Non-pigmented ciliary epithelial cell (primary cell): ENCODE measurements at regions not wholly inside any gene's neighbourhood (a gene's known extent, or its start where the extent isn't known, plus 50 kb on each side); places are given as distances from the start of the nearest gene placed in this dataset.

Experiments used
- DNase-seq: peaks from one replicate; pipeline ENCODE4 v3.0.0-alpha.2; 2010; ENCODE audit warnings: low read depth

DNA sequence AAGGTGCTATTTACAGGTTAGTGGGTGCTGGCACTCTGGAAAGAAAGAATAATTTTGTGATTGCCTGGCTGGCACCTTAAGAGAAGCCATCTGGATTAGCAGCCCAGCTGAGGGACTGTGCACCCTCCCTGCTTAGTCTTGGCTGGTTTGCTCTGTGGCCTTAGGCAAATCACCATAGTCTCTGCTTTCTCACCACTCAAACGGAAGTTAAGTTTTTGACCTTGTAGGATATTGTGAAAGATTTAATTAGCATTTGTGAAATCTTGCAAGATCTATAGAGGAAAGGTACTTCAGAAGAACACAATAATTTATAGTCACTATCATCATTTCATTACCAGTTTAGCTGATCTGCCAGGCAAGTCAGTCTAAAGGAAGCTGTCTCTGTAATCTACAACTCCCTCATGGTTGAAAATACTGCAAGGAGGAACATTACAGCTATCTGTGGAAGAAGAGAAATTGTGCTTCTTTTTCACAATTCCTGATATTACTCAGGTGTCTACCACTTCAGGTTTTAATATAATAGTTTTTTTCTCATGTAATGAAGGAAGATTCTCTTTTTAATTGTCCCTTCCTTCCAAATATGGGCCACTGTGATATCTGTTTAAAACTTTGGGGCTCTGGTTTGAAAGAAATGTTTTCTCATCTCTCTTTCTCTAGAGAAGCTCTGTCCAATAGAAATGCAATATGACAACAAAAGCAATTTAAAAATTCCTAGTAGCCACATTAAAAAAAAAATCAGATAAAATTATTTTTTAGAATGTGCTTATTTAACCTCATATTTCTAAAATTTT lies 219.6 kb downstream of the PTEN start:
- DNase-seq, result no peak

- no peak for DNase-seq
Observed at GRCh38 chr10:88083597-88083989, 220.2 kb downstream of the PTEN start.

- DNase-seq, result no peak
Observed at GRCh38 chr10:88086187-88086960, 222.9 kb downstream of the PTEN start.

DNA sequence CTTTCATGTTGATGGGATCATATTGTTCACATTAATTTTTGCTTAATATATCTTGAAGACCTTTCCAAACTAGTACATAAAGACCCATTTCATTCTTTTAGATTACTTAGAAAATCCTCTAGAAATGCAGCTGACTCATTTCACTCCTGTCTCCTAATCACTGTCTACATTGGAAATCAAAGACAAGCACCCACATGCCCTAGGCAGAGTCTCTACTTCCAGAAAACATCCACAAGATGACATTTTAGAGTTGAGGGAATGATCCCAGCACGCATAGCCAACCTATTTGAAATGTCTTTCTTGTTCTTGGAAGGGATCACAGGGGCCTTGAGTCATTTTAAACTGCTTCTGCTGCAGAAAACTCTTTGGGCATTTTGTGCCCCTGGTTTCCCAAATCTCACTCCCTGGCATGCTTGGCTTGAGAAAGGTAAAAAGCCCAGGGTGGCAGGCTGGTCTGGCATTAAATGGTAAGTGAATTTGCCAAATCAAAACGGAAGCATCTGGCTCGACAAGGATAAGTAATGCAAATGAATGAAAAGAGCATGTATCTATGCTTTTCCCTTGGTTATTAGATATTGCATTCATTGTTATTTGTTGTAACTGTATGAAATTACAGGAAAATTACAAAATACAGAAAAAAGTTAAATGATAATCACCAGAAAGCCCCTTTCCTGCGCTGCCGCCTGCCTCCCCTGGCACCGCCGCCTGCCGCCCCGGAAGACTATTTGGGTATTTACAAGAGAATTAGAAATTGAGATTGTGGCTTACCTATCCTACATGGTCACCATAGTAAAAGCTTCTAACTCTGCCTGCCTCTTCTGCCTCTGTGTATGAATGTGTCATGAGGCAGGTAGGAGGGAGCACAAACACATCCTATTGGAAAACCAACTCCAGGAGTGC lies 225.3 kb downstream of the PTEN start:
- no peak for DNase-seq

- no peak for DNase-seq
Observed at GRCh38 chr10:88089498-88089897, 226.1 kb downstream of the PTEN start.

GRCh38 chr10:88090568-88091214 lies 227.3 kb downstream of the PTEN start:
- DNase-seq, result no peak

GRCh38 chr10:88091490-88092061 lies 228.2 kb downstream of the PTEN start:
- DNase-seq, result no peak

GRCh38 chr10:88092265-88092664 lies 228.8 kb downstream of the PTEN start:
- no peak for DNase-seq

GRCh38 chr10:88092973-88093372 lies 229.5 kb downstream of the PTEN start:
- no peak for DNase-seq

GRCh38 chr10:88094795-88095194 lies 231.4 kb downstream of the PTEN start:
- DNase-seq, result no peak

GRCh38 chr10:88095223-88095721 lies 231.8 kb downstream of the PTEN start:
- no peak for DNase-seq

DNA sequence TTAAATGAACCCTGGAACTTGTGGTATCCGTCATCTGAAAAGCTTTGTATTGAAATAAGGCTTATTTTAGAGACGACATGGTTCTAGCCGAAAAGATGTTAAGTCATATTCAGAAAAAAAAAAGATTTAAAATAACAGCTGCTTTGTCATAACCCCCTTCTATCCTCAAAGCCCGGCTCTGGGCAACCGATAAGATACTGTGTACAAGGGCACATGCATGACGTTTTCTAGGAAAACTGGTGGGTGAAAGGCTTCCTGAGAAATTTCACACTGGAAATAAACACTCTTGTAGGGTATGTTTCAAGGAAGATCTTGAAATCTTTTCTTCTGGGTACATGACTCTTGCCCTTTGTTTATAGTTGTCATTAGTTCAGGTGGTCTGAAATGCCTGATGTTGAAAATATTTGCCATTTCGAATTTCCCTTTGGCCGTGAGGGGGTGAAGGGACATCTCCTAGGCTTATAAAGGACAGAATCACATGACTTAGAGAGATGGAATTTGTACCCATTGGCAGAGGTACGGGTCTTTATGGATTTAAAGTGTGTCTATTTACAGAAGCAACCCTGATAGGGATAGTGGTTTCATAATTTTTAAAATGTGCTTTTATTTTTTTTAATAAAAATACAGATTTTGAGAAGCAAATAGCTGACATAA lies 232.5 kb downstream of the PTEN start:
- no peak for DNase-seq

- DNase-seq, result no peak
Observed at GRCh38 chr10:88097092-88097516, 233.7 kb downstream of the PTEN start.

GRCh38 chr10:88097536-88097935 lies 234.1 kb downstream of the PTEN start:
- no peak for DNase-seq

GRCh38 chr10:88100281-88100680 lies 236.9 kb downstream of the PTEN start:
- no peak for DNase-seq

DNA sequence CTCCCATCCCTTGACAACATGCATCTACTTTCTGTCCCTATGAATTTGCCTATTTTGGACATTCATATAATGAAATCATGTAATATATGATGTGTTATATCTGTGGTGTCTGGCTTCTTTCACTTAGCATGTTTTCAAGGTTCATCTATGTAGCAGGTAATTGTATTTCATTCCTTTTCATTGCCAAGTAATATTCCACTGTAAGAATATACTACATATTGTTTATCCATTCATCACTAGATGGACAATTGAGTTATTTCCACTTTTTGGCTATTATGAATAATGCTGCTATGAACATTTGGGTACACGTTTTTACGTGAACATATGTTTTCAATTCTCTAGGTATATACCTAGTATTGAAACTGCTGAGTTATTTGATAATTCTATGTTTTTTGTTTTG lies 238.2 kb downstream of the PTEN start:
- DNase-seq, result no peak

DNA sequence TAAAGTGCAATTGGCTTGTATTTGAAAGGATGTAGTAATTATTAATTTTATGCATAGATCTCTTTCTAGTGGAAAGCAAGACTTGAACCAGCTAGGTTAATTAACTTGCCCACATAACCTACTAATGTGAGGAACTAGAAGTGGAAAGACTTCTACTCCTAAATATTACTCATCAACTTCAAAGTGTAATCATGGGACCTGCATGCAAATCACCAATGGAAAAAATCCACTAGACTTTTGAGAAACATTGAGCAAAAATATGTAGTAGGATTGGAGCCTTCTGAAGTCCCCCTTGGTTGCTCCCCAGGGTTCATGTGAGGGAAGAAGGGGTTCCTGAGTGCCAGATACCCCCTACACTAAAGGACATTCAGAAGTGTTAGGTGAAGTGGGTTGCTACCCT lies 240.2 kb downstream of the PTEN start:
- DNase-seq, result no peak

DNA sequence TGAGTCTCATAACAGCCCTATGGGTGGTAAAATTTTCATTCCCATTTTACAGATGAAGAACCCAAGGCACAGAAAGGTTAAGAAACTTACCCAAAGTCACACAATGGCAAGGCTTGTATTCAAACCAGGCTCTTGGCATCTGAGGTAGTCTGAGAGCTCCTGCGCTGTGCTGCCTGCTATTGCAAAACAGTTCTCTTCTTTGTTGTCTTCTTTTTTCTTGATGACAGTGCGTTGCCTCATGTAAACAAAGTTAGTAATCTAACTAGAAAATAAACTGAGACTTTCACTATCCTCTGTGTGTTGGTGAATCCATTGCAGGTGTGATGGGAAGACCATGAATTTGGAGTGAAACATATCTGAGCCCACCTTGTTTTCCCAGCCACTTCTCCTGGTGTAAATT lies 240.8 kb downstream of the PTEN start:
- DNase-seq, result no peak

DNA sequence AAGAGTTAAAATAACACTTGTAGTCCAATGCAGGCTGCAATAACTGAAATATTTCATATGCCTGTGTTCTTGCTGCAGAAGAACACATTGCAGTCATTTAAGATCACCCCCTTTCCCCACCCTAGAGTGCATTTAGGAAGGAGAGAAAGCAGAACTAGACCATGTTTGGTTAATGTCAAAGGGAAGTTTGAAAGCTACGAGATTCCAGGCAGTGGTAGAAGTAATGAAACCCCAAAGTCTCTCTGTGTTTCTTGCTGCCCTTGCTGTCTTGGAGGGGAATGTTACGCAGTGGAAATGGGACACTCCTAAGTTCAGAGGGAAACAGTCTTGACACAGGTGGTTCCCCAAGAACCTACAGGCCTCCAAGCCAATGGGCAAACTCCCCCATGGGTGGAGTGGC lies 242.9 kb downstream of the PTEN start:
- no peak for DNase-seq

DNA sequence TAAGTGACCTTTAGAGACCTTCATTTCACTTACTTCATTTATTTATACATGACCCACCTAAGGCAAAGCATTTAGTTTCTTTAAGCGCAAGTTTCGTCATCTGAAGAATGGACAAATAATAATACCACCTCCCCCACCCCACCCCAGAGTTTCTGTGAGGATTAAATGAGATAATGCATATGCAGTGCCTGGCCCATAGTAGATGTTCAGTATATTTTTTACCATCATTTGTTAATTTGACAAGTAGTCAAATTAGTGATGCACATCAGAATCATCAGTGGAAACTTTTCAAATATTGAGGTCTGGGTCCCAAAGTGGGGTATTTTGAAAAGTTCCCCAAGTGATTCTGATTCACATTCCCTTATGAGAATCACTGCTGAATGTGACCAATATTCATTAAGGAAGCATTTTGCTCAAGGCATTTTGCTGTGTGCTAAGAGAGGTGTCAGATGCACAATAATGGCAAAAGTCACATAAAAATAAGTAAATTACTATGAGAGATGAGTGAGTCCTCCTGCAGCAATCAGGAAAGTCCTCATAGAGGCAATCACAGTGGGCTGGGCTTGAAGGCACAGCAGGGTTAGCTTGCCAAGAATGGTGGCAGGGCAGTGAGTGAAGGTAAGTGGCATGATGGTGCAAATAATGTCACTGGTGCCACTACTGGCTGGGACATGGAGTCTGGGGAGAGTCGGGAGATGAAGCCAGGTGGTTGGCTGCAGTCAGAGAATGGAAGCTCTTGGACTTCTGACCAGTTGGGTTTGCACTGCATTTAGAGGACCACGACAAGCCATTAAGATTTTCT lies 244.1 kb downstream of the PTEN start:
- no peak for DNase-seq
